ENCODE measurements at regions not wholly inside any gene's neighbourhood (a gene's known extent, or its start where the extent isn't known, plus 50 kb on each side); places are given as distances from the start of the nearest gene placed in this dataset.

- Histone ChIP-seq H3K23ac (ENCODE audit: low read depth, low read length) (no peak overlapping the region), H3K9me1 (ENCODE audit: insufficient read depth, low read length) (no peaks in the 10 kb centered on the region), H2AK9ac (replicated peaks; ENCODE audit: low read depth, low read length, poor library complexity) (no peak overlapping the region), H3K27ac (ENCODE audit: insufficient read depth, low read length) (no peak overlapping the region), H3K14ac (replicated peaks; ENCODE audit: low read depth, low read length) (no peak overlapping the region), H3K4me2 (ENCODE audit: low read depth, low read length) (no peak overlapping the region), H3K36me3 (ENCODE audit: control insufficient read depth, insufficient read depth, low read length) (no peaks in the 10 kb centered on the region), H3K56ac (ENCODE audit: extremely low read depth, insufficient read depth, low read length) (no peak overlapping the region), H4K20me1 (ENCODE audit: insufficient read depth, low read length) (no peaks in the 10 kb centered on the region), H4K91ac (ENCODE audit: insufficient read depth, low read depth, low read length) (no peak overlapping the region), H3K9me3 (ENCODE audit: control insufficient read depth, insufficient read depth, low read length) (0 out of 2 replicates have a peak, but pooled peaks cover 2% of the 10 kb centered on the region), H3K27me3 (ENCODE audit: control insufficient read depth, insufficient read depth, low read length) (no peaks in the 10 kb centered on the region), H2AFZ (replicated peaks; ENCODE audit: low read length, poor library complexity) (no peak overlapping the region), H2BK5ac (ENCODE audit: low read depth, low read length, poor library complexity, severe bottlenecking) (no peak overlapping the region), H3K9ac (ENCODE audit: low read depth, low read length) (no peak overlapping the region), H3K18ac (ENCODE audit: low read depth, low read length) (no peak overlapping the region), H3K4me3 (ENCODE audit: insufficient read depth, low read depth, low read length) (no peak overlapping the region), H2BK120ac (ENCODE audit: low read depth, low read length) (no peak overlapping the region), H4K5ac (ENCODE audit: low read depth, low read length) (no peak overlapping the region), H2BK20ac (ENCODE audit: low read depth, low read length) (no peak overlapping the region), H3K4me1 (ENCODE audit: control insufficient read depth, insufficient read depth, low read length) (no peaks in the 10 kb centered on the region), H3K79me1 (ENCODE audit: low read depth in 1 of 2, low read length in 2 of 2) (no peaks in the 10 kb centered on the region), H4K8ac (ENCODE audit: low read depth in 2 of 2, low read length in 2 of 2) (no peak overlapping the region), H2BK15ac (ENCODE audit: low read depth, low read length) (no peak overlapping the region), H2AK5ac (ENCODE audit: low read depth, low read length) (no peak overlapping the region), H3K4ac (ENCODE audit: low read depth, low read length) (no peak overlapping the region)
- no CpG with 5 or more reads among the region's 1 CpG for WGBS, 2 experiments (ENCODE audit: extremely low coverage in 2 of 2, insufficient read length in 1 of 2)
- DNase-seq (no peak), ATAC-seq (ENCODE audit: low read depth) (no peak)
- no TSS peak for BruUV-seq (replicated peaks)
- POLR2A ChIA-PET (ENCODE audit: unreplicated experiment), result no interaction called here
- TF ChIP-seq CTCF (conservative IDR thresholded peaks at IDR 0.05; ENCODE audit: low read depth, low read length) (no peak), POLR2A (IDR thresholded peaks at IDR 0.05; ENCODE audit: low read depth, low read length) (no peak), NFE2L2 (IDR thresholded peaks at IDR 0.05; ENCODE audit: low read depth, low read length) (no peak), MAFK (IDR thresholded peaks at IDR 0.05; ENCODE audit: low read depth, low read length) (no peak), RAD21 (IDR thresholded peaks at IDR 0.05; ENCODE audit: low read length) (no peak), RFX5 (IDR thresholded peaks at IDR 0.05; ENCODE audit: low read depth, low read length) (no peak), MAZ (IDR thresholded peaks at IDR 0.05; ENCODE audit: borderline replicate concordance, low read depth, low read length) (no peak), SMC3 (IDR thresholded peaks at IDR 0.05; ENCODE audit: low read depth, low read length) (no peak), ELK1 (IDR thresholded peaks at IDR 0.05; ENCODE audit: borderline replicate concordance, low read depth, low read length) (no peak), RCOR1 (IDR thresholded peaks at IDR 0.05; ENCODE audit: insufficient replicate concordance, low read length) (no peak), USF2 (IDR thresholded peaks at IDR 0.05; ENCODE audit: low read depth, low read length) (no peak), BHLHE40 (IDR thresholded peaks at IDR 0.05; ENCODE audit: low read depth, low read length) (no peak), FOS (IDR thresholded peaks at IDR 0.05; ENCODE audit: low read depth, low read length) (no peak), CHD1 (IDR thresholded peaks at IDR 0.05; ENCODE audit: low read depth, low read length) (no peak), CEBPB (IDR thresholded peaks at IDR 0.05; ENCODE audit: low read depth, low read length) (no peak), MXI1 (IDR thresholded peaks at IDR 0.05; ENCODE audit: borderline replicate concordance, low read depth, low read length) (no peak)
- CTCF ChIA-PET, result no interaction called here
- intact Hi-C loops (cut with micrococcal nuclease), result no loop called here
- dilution Hi-C loops (cut with HindIII; ENCODE audit: low sequenced_read_pairs, unreplicated experiment), result no loop called here
- in situ Hi-C loops (cut with MboI; ENCODE audit: low sequenced_read_pairs), result no loop called here
Observed at GRCh38 chr13:80611310-80611709, 270.4 kb upstream of the SPRY2 start.

Measured in IMR-90 (cell line).